ENCODE measurements at regions not wholly inside any gene's neighbourhood (a gene's known extent, or its start where the extent isn't known, plus 50 kb on each side); places are given as distances from the start of the nearest gene placed in this dataset.
"Not testable (repeated sequence)": the region's sequence is repeated elsewhere in the genome, so short reads cannot be mapped to it uniquely, and the experiment has no call there.

- DNase-seq (ENCODE audit: low spot score), result no peak
Measured at GRCh38 chr6:97687916-97688315, 404.9 kb upstream of the MMS22L start.

- no peak for DNase-seq (ENCODE audit: low spot score)
Measured at GRCh38 chr6:97689078-97689754, 406.2 kb upstream of the MMS22L start.

- no peak for DNase-seq (ENCODE audit: low spot score)
Measured at GRCh38 chr6:97697456-97697855, 414.4 kb upstream of the MMS22L start.

- DNase-seq (ENCODE audit: low spot score), result no peak
Measured at GRCh38 chr6:97701801-97702200, 418.8 kb upstream of the MMS22L start.

- no peak for DNase-seq (ENCODE audit: low spot score)
Measured at GRCh38 chr6:97702248-97702647, 419.2 kb upstream of the MMS22L start.

- DNase-seq (ENCODE audit: low spot score), result no peak
Measured at GRCh38 chr6:97703661-97704060, 420.6 kb upstream of the MMS22L start.

- DNase-seq (ENCODE audit: low spot score), result peak; percentile 36
Measured at GRCh38 chr6:97705568-97705967, 422.6 kb upstream of the MMS22L start.

- DNase-seq (ENCODE audit: low spot score), result no peak
Measured at GRCh38 chr6:97712751-97713150, 429.7 kb upstream of the MMS22L start.

GRCh38 chr6:97714772-97715171 is 431.8 kb upstream of the MMS22L start:
- DNase-seq (ENCODE audit: low spot score), result no peak

GRCh38 chr6:97717086-97717485 is 434.1 kb upstream of the MMS22L start:
- no peak for DNase-seq (ENCODE audit: low spot score)

GRCh38 chr6:97726378-97726777 is 443.4 kb upstream of the MMS22L start:
- DNase-seq (ENCODE audit: low spot score), result peak; percentile 32

GRCh38 chr6:97732045-97732444 is 449.0 kb upstream of the MMS22L start:
- no peak for DNase-seq (ENCODE audit: low spot score)

GRCh38 chr6:97757575-97757974 is 474.6 kb upstream of the MMS22L start:
- DNase-seq (ENCODE audit: low spot score), result no peak

GRCh38 chr6:97765461-97765860 is 482.4 kb upstream of the MMS22L start:
- DNase-seq (ENCODE audit: low spot score), result no peak

GRCh38 chr6:97771372-97771771 is 488.4 kb upstream of the MMS22L start:
- no peak for DNase-seq (ENCODE audit: low spot score)

- no peak for DNase-seq (ENCODE audit: low spot score)
Measured at GRCh38 chr6:97775012-97775411, 492.0 kb upstream of the MMS22L start.

- DNase-seq (ENCODE audit: low spot score), result no peak
Measured at GRCh38 chr6:97778290-97779038, 495.4 kb upstream of the MMS22L start.

GRCh38 chr6:97779039-97779766 is 496.2 kb upstream of the MMS22L start:
- not testable (repeated sequence) for DNase-seq (ENCODE audit: low spot score)

- DNase-seq (ENCODE audit: low spot score), result no peak
Measured at GRCh38 chr6:97790926-97791590, 508.0 kb upstream of the MMS22L start.

GRCh38 chr6:97805596-97805995 is 522.6 kb upstream of the MMS22L start:
- no peak for DNase-seq (ENCODE audit: low spot score)

- no peak for DNase-seq (ENCODE audit: low spot score)
Measured at GRCh38 chr6:97812940-97813339, 529.9 kb upstream of the MMS22L start.

- no peak for DNase-seq (ENCODE audit: low spot score)
Measured at GRCh38 chr6:97813889-97814567, 531.0 kb upstream of the MMS22L start.
